Astrocyte (in vitro differentiated cells and primary cell): ENCODE measurements at regions not wholly inside any gene's neighbourhood (a gene's known extent, or its start where the extent isn't known, plus 50 kb on each side); places are given as distances from the start of the nearest gene placed in this dataset.

Experiments used
- DNase-seq: peaks from one replicate; pipeline ENCODE4 v3.0.0-alpha.2; 2010; ENCODE audit warnings: low read depth
- FAIRE-seq: peaks from 2 replicates; lab custom pipeline; 2011; peaks lifted over from hg19 to GRCh38; lab: Jason Lieb, UNC
- H2AFZ ChIP-seq: 2 replicates; pipeline ENCODE4 v1.6.0; 2012; ENCODE audit warnings: low read depth, low read length, inconsistent platforms
- H3K27ac ChIP-seq: 2 replicates; pipeline ENCODE4 v1.5.1; 2011; ENCODE audit warnings: low read depth, low read length, inconsistent platforms
- H3K27me3 ChIP-seq: 2 replicates; pipeline ENCODE4 v1.6.0; 2011; ENCODE audit warnings: low read length, inconsistent platforms; ENCODE audit not compliant: insufficient read depth
- H3K36me3 ChIP-seq: 2 replicates; pipeline ENCODE4 v1.5.1; 2011; ENCODE audit warnings: low read length, inconsistent platforms; ENCODE audit not compliant: insufficient read depth
- H3K4me1 ChIP-seq: 2 replicates; pipeline ENCODE4 v1.5.1; 2011; ENCODE audit warnings: low read length, inconsistent platforms; ENCODE audit not compliant: insufficient read depth
- H3K4me2 ChIP-seq: 2 replicates; pipeline ENCODE4 v1.6.0; 2012; ENCODE audit warnings: low read length, inconsistent platforms
- H3K4me3 ChIP-seq: 2 replicates; pipeline ENCODE4 v1.5.1; 2011; ENCODE audit warnings: low read depth, mild to moderate bottlenecking, low read length, inconsistent platforms; ENCODE audit not compliant: insufficient read depth
- H3K79me2 ChIP-seq: 2 replicates; pipeline ENCODE4 v1.6.0; 2012; ENCODE audit warnings: mild to moderate bottlenecking, low read length, inconsistent platforms; ENCODE audit not compliant: insufficient read depth
- H3K9ac ChIP-seq: 2 replicates; pipeline ENCODE4 v1.6.0; 2012; ENCODE audit warnings: mild to moderate bottlenecking, low read length, inconsistent platforms
- H3K9me3 ChIP-seq: 2 replicates; pipeline ENCODE4 v1.5.1; 2012; ENCODE audit warnings: low read depth, mild to moderate bottlenecking, low read length, inconsistent platforms; ENCODE audit not compliant: insufficient read depth
- H4K20me1 ChIP-seq: 2 replicates; pipeline ENCODE4 v1.6.0; 2012; ENCODE audit warnings: low read length, inconsistent platforms; ENCODE audit not compliant: insufficient read depth
- H3K27ac Mint-ChIP-seq: one replicate; pipeline ENCODE4 v1.8.0; 2021; ENCODE audit warnings: mild to moderate bottlenecking, mixed read lengths; ENCODE audit not compliant: unreplicated experiment
- H3K27me3 Mint-ChIP-seq: one replicate; pipeline ENCODE4 v1.8.0; 2021; ENCODE audit warnings: low read depth, mixed read lengths; ENCODE audit not compliant: unreplicated experiment
- H3K36me3 Mint-ChIP-seq: one replicate; pipeline ENCODE4 v1.8.0; 2021; ENCODE audit warnings: low read depth, mixed read lengths; ENCODE audit not compliant: unreplicated experiment
- H3K4me1 Mint-ChIP-seq: one replicate; pipeline ENCODE4 v1.8.0; 2021; ENCODE audit warnings: low read depth, mixed read lengths; ENCODE audit not compliant: unreplicated experiment
- H3K4me3 Mint-ChIP-seq: one replicate; pipeline ENCODE4 v1.8.0; 2021; ENCODE audit warnings: mild to moderate bottlenecking, moderate library complexity, mixed read lengths; ENCODE audit not compliant: unreplicated experiment
- H3K9me3 Mint-ChIP-seq: one replicate; pipeline ENCODE4 v1.8.0; 2021; ENCODE audit warnings: mild to moderate bottlenecking, mixed read lengths; ENCODE audit not compliant: unreplicated experiment
- CTCF ChIP-seq: IDR thresholded peaks from 2 replicates; pipeline ENCODE4 v1.5.1; 2011; ENCODE audit warnings: low read depth, mild to moderate bottlenecking, inconsistent platforms, low read length, moderate library complexity; ENCODE audit not compliant: insufficient read depth
- EZH2 ChIP-seq: IDR thresholded peaks from 2 replicates; pipeline ENCODE4 v1.6.1; 2012; ENCODE audit warnings: mild to moderate bottlenecking, low read length, inconsistent platforms; ENCODE audit not compliant: insufficient read depth

- no peak overlapping the region for H3K4me3 Mint-ChIP-seq
- Histone ChIP-seq H3K4me2 (no peak overlapping the region), H3K4me1 (no peaks in the 10 kb centered on the region), H3K79me2 (no peaks in the 10 kb centered on the region), H3K4me3 (no peak overlapping the region), H3K27me3 (no peaks in the 10 kb centered on the region), H3K27ac (no peak overlapping the region), H4K20me1 (no peaks in the 10 kb centered on the region), H3K36me3 (no peaks in the 10 kb centered on the region), H3K9ac (no peak overlapping the region), H3K9me3 (no peaks in the 10 kb centered on the region), H2AFZ (no peak overlapping the region)
- H3K4me1 Mint-ChIP-seq = no peaks in the 10 kb centered on the region
- DNase-seq (no peak), FAIRE-seq (no peak)
- no peaks in the 10 kb centered on the region for H3K9me3 Mint-ChIP-seq
- peaks cover 54% of the 10 kb centered on the region for H3K27me3 Mint-ChIP-seq
- no peak for TF ChIP-seq CTCF
- no peak for TF ChIP-seq EZH2
- H3K27ac Mint-ChIP-seq = no peak overlapping the region
- no peaks in the 10 kb centered on the region for H3K36me3 Mint-ChIP-seq
Observed at GRCh38 chr22:49305966-49306631, 521.6 kb downstream of the BRD1 start.

GRCh38 chr22:49305214-49305965, 522.3 kb downstream of the BRD1 start:
- H3K36me3 Mint-ChIP-seq = no peaks in the 10 kb centered on the region
- H3K9me3 ChIP-seq = no peaks in the 10 kb centered on the region
- H3K4me3 ChIP-seq = no peak overlapping the region
- no peaks in the 10 kb centered on the region for H3K79me2 ChIP-seq
- no peaks in the 10 kb centered on the region for H3K36me3 ChIP-seq
- TF ChIP-seq EZH2 (no peak), CTCF (peak; percentile 25)
- H3K9me3 Mint-ChIP-seq = no peaks in the 10 kb centered on the region
- H2AFZ ChIP-seq = no peak overlapping the region
- no peak overlapping the region for H3K9ac ChIP-seq
- no peak overlapping the region for H3K27ac Mint-ChIP-seq
- H3K27ac ChIP-seq = no peak overlapping the region
- no peak for DNase-seq
- H3K4me2 ChIP-seq = no peak overlapping the region
- no peaks in the 10 kb centered on the region for H3K4me1 ChIP-seq
- no peaks in the 10 kb centered on the region for H3K27me3 ChIP-seq
- H4K20me1 ChIP-seq = no peaks in the 10 kb centered on the region
- peaks cover 51% of the 10 kb centered on the region for H3K27me3 Mint-ChIP-seq
- H3K4me3 Mint-ChIP-seq = no peak overlapping the region
- FAIRE-seq = no peak
- H3K4me1 Mint-ChIP-seq = no peaks in the 10 kb centered on the region
